GM12878 (cell line): ENCODE measurements at regions not wholly inside any gene's neighbourhood (a gene's known extent, or its start where the extent isn't known, plus 50 kb on each side); places are given as distances from the start of the nearest gene placed in this dataset.

Source experiments
- CBX5 ChIP-seq: sonication (generic); IDR thresholded peaks from 2 replicates; pipeline ENCODE4 v1.6.1; 2016; ENCODE audit warnings: low read depth, moderate library complexity, mild to moderate bottlenecking, inconsistent platforms
- DPF2 ChIP-seq: fragments of 450-650 bp; IDR thresholded peaks from 2 replicates; pipeline ENCODE4 v1.6.1; 2017; ENCODE audit warnings: mild to moderate bottlenecking
- MYC ChIP-seq: IDR thresholded peaks from 2 replicates; pipeline ENCODE4 v1.6.1; 2011; ENCODE audit warnings: mild to moderate bottlenecking, low read length, moderate library complexity, inconsistent platforms; ENCODE audit not compliant: insufficient read depth, insufficient replicate concordance, insufficient read length, severe bottlenecking
- NR2C2 ChIP-seq: IDR thresholded peaks from 2 replicates; pipeline ENCODE4 v1.6.1; 2011; ENCODE audit warnings: borderline replicate concordance, low read depth; ENCODE audit not compliant: control insufficient read depth, insufficient read length
- NRF1 ChIP-seq: conservative IDR thresholded peaks from 2 replicates; pipeline ENCODE4 v1.6.1; 2011; ENCODE audit warnings: mild to moderate bottlenecking, low read depth, low read length, improper control_type of control experiment
- POLR2A ChIP-seq: IDR thresholded peaks from 2 replicates; pipeline ENCODE4 v1.6.1; 2011; ENCODE audit warnings: low read depth, mild to moderate bottlenecking, low read length
- POLR2AphosphoS5 ChIP-seq: IDR thresholded peaks from 2 replicates; pipeline ENCODE4 v1.6.1; 2011; ENCODE audit warnings: mild to moderate bottlenecking, low read length, inconsistent platforms
- RCOR1 ChIP-seq: conservative IDR thresholded peaks from 2 replicates; pipeline ENCODE4 v1.6.1; 2012; ENCODE audit warnings: low read depth, low read length, improper control_type of control experiment
- RFX5 ChIP-seq: IDR thresholded peaks from 2 replicates; pipeline ENCODE4 v1.6.1; 2011; ENCODE audit warnings: low read depth, low read length, improper control_type of control experiment
- SP1 ChIP-seq: IDR thresholded peaks from one replicate; pipeline ENCODE4 v1.6.1; 2011; ENCODE audit warnings: low read depth, low read length
- TF ChIP-seq, protein P1 (sequence below): fragments of 450-650 bp; IDR thresholded peaks from 2 replicates; pipeline ENCODE4 v1.6.1; 2017; ENCODE audit warnings: mild to moderate bottlenecking, moderate library complexity
- TF ChIP-seq, protein P2 (sequence below), 3 experiments: IDR thresholded peaks in 2 of 3; conservative IDR thresholded peaks in 1 of 3; 2 replicates each; pipeline ENCODE4 v1.5.1; 2011; ENCODE audit warnings: low read depth in 3 of 3, low read length in 3 of 3, mild to moderate bottlenecking in 3 of 3, control low read depth in 2 of 3, moderate library complexity in 2 of 3, inconsistent platforms in 1 of 3, mixed read lengths in 1 of 3; ENCODE audit not compliant: control insufficient read depth in 2 of 3, insufficient read depth in 1 of 3; ENCODE audit errors: extremely low read depth in 1 of 3
- TF ChIP-seq, protein P3 (sequence below): IDR thresholded peaks from 2 replicates; pipeline ENCODE4 v1.6.1; 2011; ENCODE audit warnings: borderline replicate concordance, low read depth, mild to moderate bottlenecking, moderate library complexity, mixed read lengths, low read length; ENCODE audit not compliant: insufficient read depth; ENCODE audit errors: extremely low read length

DNA sequence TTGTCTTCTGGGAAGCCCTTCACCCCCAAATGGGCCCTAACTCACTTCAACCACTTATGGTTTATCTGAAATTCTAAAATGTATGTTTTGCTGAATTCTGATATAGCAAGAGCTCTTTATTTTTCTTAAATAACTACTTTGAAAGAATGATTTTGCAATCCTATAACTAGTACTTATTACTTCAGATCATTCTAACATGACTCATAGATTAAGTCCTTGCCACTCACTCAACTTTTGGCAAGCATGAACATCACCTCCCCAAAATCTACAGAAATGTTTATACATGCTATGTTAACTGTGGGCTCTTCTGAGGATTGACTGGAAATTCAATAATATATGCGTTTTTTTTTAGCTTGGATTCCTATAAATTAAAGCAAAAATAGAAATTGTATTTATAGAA lies 367.4 kb upstream of the FAT3 start:
- no peak for TF ChIP-seq MYC
- TF ChIP-seq NRF1 = no peak
- no peak for TF ChIP-seq POLR2AphosphoS5
- TF ChIP-seq, protein P1, sequence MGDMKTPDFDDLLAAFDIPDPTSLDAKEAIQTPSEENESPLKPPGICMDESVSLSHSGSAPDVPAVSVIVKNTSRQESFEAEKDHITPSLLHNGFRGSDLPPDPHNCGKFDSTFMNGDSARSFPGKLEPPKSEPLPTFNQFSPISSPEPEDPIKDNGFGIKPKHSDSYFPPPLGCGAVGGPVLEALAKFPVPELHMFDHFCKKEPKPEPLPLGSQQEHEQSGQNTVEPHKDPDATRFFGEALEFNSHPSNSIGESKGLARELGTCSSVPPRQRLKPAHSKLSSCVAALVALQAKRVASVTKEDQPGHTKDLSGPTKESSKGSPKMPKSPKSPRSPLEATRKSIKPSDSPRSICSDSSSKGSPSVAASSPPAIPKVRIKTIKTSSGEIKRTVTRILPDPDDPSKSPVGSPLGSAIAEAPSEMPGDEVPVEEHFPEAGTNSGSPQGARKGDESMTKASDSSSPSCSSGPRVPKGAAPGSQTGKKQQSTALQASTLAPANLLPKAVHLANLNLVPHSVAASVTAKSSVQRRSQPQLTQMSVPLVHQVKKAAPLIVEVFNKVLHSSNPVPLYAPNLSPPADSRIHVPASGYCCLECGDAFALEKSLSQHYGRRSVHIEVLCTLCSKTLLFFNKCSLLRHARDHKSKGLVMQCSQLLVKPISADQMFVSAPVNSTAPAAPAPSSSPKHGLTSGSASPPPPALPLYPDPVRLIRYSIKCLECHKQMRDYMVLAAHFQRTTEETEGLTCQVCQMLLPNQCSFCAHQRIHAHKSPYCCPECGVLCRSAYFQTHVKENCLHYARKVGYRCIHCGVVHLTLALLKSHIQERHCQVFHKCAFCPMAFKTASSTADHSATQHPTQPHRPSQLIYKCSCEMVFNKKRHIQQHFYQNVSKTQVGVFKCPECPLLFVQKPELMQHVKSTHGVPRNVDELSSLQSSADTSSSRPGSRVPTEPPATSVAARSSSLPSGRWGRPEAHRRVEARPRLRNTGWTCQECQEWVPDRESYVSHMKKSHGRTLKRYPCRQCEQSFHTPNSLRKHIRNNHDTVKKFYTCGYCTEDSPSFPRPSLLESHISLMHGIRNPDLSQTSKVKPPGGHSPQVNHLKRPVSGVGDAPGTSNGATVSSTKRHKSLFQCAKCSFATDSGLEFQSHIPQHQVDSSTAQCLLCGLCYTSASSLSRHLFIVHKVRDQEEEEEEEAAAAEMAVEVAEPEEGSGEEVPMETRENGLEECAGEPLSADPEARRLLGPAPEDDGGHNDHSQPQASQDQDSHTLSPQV = no peak
- TF ChIP-seq, protein P2, sequence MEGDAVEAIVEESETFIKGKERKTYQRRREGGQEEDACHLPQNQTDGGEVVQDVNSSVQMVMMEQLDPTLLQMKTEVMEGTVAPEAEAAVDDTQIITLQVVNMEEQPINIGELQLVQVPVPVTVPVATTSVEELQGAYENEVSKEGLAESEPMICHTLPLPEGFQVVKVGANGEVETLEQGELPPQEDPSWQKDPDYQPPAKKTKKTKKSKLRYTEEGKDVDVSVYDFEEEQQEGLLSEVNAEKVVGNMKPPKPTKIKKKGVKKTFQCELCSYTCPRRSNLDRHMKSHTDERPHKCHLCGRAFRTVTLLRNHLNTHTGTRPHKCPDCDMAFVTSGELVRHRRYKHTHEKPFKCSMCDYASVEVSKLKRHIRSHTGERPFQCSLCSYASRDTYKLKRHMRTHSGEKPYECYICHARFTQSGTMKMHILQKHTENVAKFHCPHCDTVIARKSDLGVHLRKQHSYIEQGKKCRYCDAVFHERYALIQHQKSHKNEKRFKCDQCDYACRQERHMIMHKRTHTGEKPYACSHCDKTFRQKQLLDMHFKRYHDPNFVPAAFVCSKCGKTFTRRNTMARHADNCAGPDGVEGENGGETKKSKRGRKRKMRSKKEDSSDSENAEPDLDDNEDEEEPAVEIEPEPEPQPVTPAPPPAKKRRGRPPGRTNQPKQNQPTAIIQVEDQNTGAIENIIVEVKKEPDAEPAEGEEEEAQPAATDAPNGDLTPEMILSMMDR (IDR thresholded peaks at IDR 0.05 in 2 of 3, conservative IDR thresholded peaks at IDR 0.05 in 1 of 3; ENCODE audit: control insufficient read depth in 2 of 3, extremely low read depth in 1 of 3, insufficient read depth in 1 of 3, low read depth in 3 of 3, low read length in 3 of 3) = no peak
- TF ChIP-seq RFX5 = no peak
- no peak for TF ChIP-seq POLR2A
- no peak for TF ChIP-seq SP1
- TF ChIP-seq RCOR1 = no peak
- TF ChIP-seq, protein P3, sequence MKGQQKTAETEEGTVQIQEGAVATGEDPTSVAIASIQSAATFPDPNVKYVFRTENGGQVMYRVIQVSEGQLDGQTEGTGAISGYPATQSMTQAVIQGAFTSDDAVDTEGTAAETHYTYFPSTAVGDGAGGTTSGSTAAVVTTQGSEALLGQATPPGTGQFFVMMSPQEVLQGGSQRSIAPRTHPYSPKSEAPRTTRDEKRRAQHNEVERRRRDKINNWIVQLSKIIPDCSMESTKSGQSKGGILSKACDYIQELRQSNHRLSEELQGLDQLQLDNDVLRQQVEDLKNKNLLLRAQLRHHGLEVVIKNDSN = no peak
- TF ChIP-seq NR2C2 = no peak
- no peak for TF ChIP-seq DPF2
- TF ChIP-seq CBX5 = no peak
